ENCODE measurements at regions not wholly inside any gene's neighbourhood (a gene's known extent, or its start where the extent isn't known, plus 50 kb on each side); places are given as distances from the start of the nearest gene placed in this dataset.
"Not testable (repeated sequence)": the region's sequence is repeated elsewhere in the genome, so short reads cannot be mapped to it uniquely, and the experiment has no call there.

DNA sequence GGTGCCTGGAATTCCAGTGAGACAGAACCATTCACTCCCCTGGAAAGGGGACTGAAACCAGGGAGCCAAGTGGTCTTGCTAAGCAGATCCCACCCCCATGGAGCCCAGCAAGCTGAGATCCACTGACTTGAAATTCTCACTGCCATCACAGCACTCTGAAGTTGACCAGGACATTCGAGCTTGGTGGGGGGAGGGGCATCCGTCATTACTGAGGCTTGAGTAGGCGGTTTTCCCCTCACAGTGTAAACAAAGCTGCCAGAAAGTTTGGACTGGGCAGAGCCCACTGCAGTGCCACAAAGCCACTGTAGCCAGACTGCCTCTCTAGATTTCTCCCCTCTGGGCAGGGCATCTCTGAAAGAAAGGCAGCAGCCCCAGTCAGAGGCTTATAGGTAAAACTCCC is 623.9 kb upstream of the CCDC179 start:
- not testable (repeated sequence) for DNase-seq (ENCODE audit: low spot score)

DNA sequence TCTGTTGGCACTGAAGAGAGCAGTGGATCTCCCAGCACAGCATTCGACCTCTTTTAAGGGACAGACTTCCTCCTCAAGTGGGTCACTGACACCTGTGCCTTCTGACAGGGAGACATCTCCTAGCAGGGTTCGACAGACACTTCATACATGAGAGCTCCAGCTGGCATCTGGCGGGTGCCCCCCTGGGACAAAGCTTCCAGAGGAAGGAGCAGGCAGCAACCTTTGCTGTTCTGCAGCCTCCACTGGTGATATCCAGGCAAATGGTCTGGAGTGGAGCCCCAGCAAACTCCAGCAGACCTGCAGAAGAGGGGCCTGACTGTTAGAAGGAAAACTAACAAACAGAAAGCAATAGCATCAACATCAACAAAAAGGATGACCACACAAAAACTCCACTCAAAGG is 624.3 kb upstream of the CCDC179 start:
- DNase-seq (ENCODE audit: low spot score): not testable (repeated sequence)

GRCh38 chr11:23490557-23491235 is 630.4 kb upstream of the CCDC179 start:
- no peak for DNase-seq (ENCODE audit: low spot score)

DNA sequence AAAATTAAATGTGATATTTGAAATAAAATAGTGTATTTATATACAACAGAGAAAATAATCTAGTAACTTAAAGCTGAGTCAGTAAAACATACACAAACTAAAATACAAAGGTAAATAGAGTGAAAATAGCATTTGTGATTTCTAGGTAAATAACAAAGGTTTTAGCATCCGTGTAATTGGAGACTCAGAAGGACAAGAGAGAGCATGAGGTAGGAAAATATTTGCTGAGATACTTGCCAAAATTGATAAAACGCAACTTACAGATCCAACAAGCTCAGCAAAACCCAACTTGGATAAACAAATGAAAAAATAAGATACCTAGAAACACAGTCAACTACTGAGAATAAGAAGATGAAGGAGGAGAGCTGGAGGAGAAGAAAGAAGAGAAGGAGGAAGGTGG is 634.7 kb upstream of the CCDC179 start:
- no peak for DNase-seq (ENCODE audit: low spot score)

DNA sequence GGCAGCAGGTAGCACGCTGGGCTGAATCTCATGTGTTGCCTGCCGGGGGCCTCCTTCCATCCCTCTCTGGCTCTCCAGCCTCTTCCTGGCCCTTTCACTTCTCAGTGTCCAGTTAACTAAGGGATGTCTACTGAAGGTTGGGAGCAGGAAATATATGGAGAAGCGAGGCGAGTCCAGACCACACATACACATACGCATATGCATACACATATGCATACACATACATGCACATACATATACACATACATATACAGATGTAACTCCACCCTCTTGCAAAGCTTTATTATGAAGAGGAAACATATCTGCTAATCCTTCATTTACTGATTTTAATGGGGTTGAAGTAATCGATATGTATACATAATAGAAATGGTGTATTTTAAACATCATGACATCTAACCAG is 636.1 kb upstream of the CCDC179 start:
- no peak for DNase-seq (ENCODE audit: low spot score)

GRCh38 chr11:23497040-23497439 is 636.8 kb upstream of the CCDC179 start:
- DNase-seq (ENCODE audit: low spot score): no peak

GRCh38 chr11:23502389-23502788 is 642.1 kb upstream of the CCDC179 start:
- no peak for DNase-seq (ENCODE audit: low spot score)

- DNase-seq (ENCODE audit: low spot score): no peak
These were observed 642.6 kb upstream of the CCDC179 start for GRCh38 chr11:23502826-23503225.

DNA sequence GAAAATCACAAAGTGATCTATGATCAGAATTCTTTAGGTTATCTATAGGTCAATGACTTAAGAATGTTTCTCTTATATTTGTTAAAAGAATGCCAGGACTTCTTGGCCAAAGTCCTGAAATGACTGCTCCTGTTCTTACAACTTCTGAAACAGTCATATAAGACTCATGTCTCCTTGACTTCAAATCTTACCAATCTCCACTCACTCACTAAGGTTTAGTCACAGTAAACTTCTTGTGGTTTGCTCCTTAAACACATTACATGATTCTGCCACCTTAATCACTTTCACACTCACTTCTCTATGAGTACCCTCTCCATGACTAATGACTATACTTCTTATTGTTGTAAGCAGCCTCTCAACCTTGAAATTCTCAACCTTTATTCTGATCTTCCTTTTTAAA is 648.7 kb upstream of the CCDC179 start:
- DNase-seq (ENCODE audit: low spot score): no peak

DNA sequence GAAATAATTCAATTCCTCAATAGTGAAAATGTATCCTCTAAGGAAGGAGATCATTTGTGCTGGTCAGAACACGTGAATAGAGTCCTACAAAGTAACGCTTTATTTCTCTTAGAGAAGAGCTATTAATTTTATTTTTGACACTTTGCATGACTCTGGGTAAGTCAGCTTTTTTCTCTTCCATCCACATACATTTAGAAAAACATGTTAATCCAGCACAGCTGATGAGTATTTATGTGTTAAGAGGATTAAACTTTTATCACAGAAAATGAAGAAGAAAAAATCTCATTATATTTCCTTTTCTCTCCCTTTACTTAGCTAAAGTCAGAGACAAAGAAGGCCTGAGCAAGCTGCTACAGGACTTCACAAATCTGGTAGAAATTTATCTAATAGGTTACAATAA is 649.5 kb upstream of the CCDC179 start:
- no peak for DNase-seq (ENCODE audit: low spot score)

DNA sequence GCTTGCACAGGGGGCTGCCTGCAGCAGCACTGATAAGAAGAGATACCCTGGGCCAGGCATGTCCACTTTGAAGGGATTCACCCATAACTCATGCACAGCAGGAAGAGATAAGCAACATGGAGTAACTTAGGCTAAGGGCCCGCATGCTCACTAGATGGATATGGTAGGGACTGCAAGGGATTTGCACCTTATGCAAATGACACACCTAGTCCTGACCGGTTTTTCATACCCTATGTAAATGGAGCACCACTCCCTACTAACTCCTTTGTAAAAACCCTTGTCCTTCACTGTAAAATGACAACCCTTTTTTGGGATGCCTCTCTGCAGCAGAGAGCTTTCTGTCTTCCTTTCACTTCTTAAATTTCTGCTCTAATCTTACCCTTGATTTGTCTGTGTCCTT is 658.9 kb upstream of the CCDC179 start:
- DNase-seq (ENCODE audit: low spot score): no peak

GRCh38 chr11:23520226-23520960 is 660.1 kb upstream of the CCDC179 start:
- no peak for DNase-seq (ENCODE audit: low spot score)

DNA sequence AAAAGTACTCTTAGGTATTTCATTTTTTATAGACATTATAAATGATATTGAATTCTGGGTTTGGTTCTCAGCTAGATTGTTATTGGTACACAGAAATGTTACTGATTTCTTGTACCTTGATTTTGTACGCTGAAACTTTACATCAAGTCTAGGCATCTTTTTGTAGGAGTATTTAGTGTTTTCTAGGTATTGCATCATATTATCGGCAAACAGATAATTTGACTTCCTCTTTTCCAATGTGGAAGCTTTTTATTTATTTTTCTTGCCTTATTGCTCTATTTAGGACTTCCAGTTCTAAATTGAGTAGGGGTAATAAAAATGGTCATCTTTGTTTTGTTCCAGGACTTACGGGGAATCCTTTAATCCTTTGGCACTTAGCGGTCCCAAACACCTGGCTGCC is 676.6 kb upstream of the CCDC179 start:
- DNase-seq (ENCODE audit: low spot score): no peak

DNA sequence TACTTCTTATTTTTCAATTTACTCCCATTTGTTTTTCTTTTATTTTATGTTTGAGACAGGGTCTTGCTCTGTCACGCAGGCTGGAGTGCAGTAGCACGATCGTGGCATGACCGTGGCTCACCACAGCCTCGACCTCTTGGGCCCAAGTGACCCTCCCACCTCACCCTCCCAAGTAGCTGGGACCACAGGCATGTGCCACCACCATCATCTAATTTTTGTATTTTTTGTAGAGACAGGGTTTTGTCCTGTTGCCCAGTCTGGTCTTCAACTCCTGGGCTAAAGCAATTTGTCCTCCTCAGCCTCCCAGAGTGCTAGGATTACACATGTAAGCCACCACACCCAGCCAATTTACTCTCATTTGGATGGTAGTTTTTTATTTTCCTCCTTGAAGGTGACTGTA is 679.3 kb upstream of the CCDC179 start:
- DNase-seq (ENCODE audit: low spot score): no peak

- peak; percentile 83 for DNase-seq (ENCODE audit: low spot score)
These were observed 679.9 kb upstream of the CCDC179 start for GRCh38 chr11:23540101-23540561.

- no peak for DNase-seq (ENCODE audit: low spot score)
These were observed 681.9 kb upstream of the CCDC179 start for GRCh38 chr11:23542189-23542588.

DNA sequence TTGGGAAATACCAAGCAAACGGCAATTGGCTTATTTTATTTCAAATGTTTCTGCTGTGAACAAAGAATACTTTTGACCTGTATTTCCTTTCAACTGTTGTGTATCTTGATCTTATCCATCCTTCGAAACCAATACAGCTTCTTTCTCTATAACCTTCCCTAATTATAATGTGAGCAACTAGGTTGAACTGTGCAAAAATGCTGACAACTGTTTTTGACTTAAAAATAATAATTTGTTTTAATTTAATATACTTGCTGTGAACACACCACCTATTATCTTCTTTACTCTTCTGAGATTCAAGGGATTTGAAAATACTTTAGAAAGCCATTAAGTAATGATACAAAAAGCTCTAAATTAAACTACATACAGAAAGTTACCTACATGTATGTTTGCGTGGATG is 682.5 kb upstream of the CCDC179 start:
- DNase-seq (ENCODE audit: low spot score): no peak

- no peak for DNase-seq (ENCODE audit: low spot score)
These were observed 683.5 kb upstream of the CCDC179 start for GRCh38 chr11:23543651-23544222.

DNA sequence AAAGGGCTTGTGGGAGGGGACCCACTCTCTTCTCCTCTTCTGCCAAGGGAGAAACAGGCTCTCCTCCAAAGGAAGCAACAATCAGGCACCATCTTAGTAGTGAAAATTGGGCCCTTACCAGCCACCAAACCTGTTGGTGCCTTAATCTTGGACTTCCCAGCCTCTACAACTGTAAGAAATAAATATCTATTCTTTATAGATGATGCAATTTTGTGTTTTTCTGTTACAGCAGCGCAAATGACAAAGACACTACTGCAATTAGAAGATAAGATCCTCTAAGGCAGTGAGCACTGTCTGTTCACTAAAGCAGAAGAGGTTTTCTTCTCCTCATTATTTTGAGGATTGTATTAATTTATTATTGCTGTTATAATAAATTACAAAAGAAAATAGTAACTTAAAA is 691.4 kb upstream of the CCDC179 start:
- DNase-seq (ENCODE audit: low spot score): no peak

GRCh38 chr11:23554002-23554401 is 693.7 kb upstream of the CCDC179 start:
- no peak for DNase-seq (ENCODE audit: low spot score)

DNA sequence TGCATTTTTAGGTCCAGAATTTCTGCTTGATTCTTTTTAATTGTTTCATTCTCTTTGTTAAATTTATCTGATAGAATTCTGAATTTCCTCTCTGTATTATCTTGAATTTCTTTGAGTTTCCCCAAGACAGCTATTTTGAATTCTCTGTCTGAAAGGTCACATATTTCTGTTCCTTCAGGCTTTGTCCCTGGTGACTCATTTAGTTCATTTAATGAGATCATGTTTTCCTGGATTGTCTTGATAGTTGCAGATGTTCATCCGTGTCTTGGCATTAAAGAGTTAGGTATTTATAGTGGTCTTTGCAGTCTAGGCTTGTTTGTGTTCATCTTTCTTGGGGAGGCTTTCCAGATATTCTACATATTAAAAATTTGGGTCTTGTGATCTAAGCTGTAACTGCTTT is 694.8 kb upstream of the CCDC179 start:
- no peak for DNase-seq (ENCODE audit: low spot score)

GRCh38 chr11:23556163-23556750 is 696.0 kb upstream of the CCDC179 start:
- DNase-seq (ENCODE audit: low spot score): no peak

DNA sequence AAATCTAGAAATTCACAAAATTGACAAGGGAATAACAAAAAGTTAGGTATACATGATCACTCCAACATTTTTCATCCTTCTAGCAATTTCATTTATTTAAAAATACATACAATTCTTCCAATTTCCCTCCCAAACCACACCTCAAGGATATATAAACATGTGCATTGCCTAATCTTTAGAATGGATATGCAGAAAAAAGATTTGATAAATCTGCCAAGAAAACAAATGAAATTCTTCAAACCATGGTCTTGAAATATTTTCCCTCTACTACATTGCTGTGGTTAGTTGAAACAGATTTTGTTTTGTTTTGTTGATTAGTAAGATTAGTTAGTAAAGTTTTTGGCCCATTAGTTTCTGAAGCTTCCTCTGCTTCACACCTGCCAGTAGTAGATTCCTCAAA is 703.3 kb upstream of the CCDC179 start:
- DNase-seq (ENCODE audit: low spot score): no peak

Measured in NAMALWA (cell line).